ENCODE measurements at regions not wholly inside any gene's neighbourhood (a gene's known extent, or its start where the extent isn't known, plus 50 kb on each side); places are given as distances from the start of the nearest gene placed in this dataset.

DNA sequence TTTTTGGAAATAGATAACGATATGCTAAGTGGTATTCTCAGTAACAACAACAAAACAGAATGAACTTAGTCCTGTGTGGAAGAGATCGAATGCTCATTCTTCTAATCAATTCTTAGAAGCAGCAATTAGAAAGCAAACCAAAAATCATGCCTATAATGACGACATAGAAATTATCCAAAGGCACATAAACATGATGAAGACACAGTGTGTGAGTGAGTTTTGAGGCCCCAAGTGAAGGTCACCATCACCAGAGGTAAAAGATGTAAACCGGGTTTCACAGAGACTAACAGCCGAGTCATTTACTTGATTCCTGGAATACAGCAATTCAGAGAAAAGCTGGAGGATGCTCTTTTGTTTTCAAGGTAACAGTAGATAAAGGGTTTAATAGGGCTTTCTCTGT, 509.2 kb downstream of the TDRD15 start:
- no peak for DNase-seq (ENCODE audit: low spot score)

DNA sequence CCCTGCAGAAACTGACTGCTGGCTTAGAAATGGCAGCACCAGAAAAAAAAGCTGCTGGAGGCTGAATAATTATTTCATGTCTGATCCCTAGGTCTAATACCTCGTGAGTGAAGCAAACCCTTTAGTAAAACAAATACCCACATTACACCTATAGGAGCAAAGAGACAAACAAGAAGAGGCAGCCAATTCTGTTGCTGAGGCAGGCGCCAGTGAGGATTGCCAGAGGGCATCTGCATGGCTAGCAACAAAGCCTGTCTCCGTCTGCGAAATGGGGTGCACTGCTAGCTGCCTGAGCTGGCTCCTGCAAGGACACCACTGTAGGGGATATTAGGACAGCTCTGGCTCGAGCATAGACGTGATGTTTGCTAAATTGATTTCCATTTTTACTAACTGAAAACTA, 509.7 kb downstream of the TDRD15 start:
- no peak for DNase-seq (ENCODE audit: low spot score)

DNA sequence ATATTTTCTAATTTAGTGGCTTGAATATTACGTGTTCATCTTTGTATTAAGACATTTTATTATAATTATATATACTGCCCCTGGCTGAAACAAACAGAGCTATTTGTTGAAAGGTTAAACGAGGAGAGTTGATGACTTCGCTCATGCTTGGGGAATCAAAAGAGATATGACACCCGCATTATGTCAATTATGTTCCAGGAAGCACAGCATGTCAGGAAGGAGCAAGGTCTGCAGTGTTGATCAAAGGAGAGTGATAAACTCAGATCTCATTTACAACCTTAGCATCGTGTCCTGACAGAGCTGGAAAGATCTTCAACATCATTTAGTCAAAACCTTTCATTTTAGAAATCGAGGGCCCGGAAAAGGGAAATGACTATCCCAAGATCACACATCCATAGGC, 510.1 kb downstream of the TDRD15 start:
- DNase-seq (ENCODE audit: low spot score): no peak

DNA sequence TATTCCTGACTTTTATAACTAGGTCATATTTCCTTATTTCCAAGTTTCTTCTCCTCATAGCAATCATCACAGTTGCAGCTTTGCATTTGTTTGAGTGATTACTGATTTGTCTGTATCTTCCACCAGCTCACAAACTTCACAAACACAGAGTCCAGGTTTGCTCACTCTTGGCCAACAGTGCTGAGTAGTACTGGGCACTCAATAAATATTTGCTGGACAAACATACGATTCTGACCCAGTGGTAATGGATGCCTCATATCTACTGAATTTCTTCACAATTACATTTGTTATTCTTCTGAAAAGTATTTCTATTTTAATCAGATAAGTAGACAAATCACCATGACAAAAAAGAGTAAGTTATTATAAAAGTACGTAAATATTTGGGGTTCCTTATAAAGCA, 516.3 kb downstream of the TDRD15 start:
- DNase-seq (ENCODE audit: low spot score): no peak

DNA sequence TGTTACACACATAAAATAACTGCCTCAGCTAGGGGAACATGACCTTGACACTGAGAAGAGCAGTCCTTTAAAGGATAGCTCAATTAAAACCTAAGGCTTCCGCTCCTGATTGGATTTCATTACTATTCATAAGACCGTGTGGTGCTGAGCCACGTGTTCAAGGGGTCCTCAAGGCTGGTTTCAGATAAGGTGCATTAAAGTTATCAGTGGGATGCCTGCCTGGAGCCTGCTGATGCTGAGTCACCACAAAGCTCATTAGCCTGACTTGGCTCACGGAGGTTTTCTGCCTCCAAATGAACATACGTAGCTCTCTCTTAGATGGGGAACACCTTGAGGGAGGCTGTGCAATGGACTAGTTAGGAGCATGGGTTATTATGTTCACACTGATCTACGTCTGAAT, 518.9 kb downstream of the TDRD15 start:
- DNase-seq (ENCODE audit: low spot score): no peak

DNA sequence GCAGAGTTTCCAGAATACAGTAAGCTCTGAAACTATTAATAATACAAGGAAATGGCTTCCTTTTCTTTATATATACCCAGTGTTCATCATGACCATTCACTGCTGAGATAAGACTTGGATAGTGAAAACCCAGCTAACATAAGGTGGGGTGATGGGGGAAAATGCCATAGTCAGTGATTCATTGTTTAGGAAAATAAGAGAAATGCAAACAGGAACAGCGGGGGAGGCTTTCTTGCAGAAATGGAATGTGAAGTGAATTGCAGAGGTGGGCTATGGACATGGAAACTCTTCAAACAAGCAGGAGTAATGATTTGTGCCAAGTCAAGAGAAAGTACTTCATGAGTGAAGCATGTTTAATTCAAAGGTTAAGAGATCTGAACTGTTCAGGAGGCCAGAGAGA, 519.4 kb downstream of the TDRD15 start:
- no peak for DNase-seq (ENCODE audit: low spot score)

DNA sequence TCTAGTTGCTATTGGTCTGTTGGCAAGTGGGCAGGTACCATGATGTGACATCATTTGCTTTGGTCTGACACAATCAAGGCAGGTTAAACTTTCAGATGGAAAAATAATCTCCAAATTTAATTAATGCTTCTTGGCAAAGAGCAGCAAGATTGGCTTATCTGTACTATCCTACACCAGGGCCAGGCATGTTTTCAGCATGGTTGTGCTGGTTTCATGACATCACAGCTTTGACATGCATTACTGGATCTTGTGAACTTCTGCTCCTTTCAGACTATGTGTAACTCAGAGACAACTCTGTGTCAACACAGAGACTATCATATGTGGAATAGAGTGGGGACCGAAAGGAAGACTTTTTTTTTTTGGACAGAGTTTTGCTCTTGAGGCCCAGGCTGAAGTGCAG, 520.5 kb downstream of the TDRD15 start:
- no peak for DNase-seq (ENCODE audit: low spot score)

DNA sequence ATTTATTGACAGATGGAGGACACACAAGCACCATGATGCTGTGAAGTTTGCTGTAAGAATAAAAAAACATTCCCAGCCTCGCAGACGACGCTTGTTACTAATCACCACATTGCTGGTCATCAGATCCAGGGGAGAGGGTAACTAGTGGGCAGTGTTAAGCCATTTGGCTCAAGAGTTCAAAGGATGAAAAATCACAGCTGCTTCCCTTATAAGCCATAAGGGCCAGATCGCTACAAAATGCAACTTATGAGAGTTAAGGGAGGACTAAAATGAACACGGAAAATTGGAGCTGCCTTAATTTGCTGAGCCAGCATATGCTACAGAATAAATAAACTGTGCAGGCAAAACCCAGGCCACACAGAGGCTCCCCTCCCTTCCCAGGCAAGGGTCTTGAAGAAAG, 522.6 kb downstream of the TDRD15 start:
- no peak for DNase-seq (ENCODE audit: low spot score)

DNA sequence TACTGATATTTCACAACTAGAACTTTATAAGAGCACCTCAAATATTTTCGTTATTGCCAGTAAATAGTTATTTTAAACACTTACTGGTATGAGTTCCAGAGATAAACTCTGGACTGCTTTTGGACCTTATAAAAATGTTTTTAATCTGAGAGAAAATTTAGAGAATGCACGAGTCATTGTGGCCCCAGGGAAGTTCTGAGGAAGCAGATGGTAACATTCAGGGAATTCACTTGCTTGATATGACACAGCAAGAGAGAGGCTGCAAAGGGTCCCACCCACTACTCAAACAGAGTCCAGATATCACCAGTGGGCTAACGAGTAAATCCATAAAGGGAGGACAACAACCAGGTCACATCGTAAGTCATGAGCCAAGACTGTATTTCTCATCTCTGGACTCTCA, 526.8 kb downstream of the TDRD15 start:
- no peak for DNase-seq (ENCODE audit: low spot score)

DNA sequence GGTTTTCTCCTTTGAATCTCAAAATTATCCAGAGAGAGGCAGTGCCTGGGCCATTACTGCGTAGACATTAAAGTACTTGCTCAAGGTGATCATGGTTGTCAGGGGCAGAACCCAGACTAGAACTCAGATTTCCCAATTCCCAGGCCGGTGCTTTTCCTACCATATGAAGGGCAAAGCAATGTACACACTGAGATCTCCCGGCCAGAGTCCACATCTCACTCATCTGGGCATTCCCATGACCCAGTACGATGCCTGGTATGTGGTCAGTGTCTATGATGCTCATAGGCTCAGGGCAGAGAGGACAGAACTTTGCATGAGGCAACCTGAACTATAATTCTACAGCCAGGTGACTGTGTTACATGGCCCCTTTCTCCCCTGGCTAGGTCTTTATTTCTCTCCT, 531.4 kb downstream of the TDRD15 start:
- DNase-seq (ENCODE audit: low spot score): no peak

DNA sequence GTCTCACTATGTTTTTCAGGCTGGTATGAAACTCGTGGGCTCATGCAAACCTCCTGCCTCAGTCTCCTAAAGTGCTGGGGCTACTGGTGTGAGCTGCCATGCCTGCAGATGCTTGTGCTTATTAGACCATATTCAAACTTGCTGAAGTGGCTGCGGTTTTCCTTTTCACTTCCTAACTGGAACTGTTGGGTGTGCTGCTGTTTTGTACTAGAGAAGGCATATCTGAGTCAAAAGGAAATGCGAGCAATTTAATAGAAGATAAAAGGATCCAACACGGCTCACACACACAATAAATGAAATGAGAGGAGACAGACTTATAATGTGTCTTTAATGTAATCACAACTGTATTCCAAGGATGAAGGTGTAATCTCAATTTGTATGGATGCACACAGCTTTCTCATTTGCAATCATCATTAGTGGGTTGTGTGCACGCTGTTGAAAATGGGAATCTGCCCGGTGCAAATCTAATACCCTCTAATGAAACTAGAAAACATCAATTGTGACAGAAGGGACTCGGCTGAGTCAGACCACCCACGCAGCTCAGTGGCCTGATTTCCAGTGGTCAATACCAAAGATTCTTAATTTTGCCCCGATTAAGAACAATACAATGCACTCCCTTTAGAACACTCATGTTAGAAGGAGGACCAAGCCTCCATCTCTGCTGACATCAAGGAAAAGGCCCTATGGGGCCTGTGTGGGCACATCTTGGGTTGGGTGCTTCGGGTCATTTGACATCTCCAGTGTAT, 532.7 kb downstream of the TDRD15 start:
- DNase-seq (ENCODE audit: low spot score): no peak

DNA sequence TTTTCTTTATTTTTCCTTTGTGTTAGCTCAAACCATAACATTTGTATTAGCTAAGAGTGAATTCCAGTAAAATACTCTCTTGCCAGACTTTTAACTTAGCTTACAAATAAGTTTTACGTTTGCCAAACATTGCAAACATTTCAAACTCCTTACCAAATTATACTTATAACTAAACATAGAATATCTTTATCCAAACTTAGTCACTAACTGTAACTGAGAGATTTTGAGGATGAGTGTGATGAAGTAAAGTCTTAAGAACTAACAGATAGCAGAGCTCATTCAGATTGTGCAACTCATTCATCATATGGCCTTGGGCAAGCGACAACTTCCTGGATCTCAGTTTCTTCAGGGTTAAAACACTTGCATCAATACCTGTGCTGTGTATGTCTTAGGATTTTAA, 533.7 kb downstream of the TDRD15 start:
- no peak for DNase-seq (ENCODE audit: low spot score)

DNA sequence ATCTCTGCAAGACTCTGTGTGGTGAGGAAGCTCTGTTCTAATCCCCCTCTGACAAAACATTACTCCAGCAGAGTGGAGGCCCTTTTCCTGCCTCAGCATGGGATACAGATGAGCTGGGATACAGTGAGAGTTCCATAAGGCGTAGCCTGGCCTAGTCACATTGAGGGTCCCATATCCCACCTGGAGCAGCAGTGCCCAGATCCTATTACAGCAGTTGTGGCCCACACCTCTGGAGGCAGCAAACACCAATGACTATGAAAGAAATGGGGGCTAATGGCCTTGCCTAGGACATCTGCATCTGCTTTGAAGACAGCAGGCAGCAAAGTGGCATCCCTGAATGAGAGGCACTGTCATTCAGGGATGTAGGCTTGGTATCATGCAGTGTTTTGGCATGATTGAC, 534.5 kb downstream of the TDRD15 start:
- no peak for DNase-seq (ENCODE audit: low spot score)

DNA sequence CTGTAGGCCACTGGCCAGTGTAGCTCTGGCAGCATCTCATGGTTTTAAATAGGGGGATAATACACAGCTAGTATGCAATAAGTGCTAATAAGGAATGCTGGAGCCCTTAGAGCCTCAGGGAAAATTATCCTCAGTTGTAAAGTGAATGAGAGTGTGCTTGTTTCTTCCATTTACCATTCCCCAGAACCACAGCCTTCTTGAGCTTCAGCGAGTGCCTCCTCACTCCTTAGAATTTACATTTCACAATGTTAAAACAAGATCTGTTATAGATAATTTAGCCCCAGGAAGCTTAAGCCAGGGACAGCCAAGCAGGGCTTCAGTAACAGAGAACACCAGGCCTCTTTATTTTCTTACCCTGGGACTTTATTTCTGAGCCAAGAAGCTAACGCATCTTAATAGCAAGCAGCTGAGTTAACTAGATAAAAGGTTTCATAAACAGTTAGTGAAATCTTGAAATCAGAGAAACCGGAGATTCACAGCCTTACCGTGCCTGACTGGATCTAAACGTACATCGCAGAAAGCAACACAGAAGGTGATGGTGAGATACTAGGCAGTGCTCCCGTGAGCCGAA, 535.2 kb downstream of the TDRD15 start:
- DNase-seq (ENCODE audit: low spot score): no peak

DNA sequence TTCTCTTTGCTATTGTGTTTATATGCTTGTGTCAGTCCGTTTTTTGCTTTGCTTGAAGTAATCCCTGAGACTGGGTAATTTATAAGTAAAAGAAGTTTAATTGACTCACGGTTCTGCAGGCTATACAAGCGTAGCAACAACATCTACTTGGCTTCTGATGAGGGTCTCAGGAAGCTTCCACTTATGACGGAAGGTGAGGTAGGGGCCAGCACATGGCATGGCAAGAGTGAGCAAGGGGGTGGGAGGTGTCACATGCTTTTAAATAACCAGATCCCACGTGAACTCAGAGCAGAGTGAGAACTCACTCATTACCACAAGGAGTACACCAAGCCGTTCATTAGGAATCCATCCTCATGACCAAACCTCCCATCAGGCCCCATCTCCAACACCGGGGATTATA, 540.3 kb downstream of the TDRD15 start:
- no peak for DNase-seq (ENCODE audit: low spot score)

DNA sequence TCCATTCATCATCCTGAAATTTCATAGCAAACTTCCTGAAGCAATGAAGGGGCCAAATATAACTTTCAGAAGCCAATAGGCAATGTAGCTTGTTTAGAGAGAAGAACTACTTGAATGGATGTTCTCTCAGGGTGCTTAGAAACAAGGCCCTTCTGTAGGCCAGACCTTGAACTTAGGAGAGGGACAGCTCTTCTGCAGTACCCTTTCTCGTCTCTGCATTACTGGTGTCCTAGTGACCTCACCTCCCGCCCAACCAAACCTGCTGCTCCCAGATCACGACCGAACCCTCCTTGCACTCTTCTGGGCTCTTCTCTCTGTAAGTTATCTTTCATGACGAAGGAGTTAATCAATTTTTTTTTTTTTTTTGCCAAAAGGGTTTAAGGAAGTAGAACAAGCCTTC, 543.9 kb downstream of the TDRD15 start:
- no peak for DNase-seq (ENCODE audit: low spot score)

DNA sequence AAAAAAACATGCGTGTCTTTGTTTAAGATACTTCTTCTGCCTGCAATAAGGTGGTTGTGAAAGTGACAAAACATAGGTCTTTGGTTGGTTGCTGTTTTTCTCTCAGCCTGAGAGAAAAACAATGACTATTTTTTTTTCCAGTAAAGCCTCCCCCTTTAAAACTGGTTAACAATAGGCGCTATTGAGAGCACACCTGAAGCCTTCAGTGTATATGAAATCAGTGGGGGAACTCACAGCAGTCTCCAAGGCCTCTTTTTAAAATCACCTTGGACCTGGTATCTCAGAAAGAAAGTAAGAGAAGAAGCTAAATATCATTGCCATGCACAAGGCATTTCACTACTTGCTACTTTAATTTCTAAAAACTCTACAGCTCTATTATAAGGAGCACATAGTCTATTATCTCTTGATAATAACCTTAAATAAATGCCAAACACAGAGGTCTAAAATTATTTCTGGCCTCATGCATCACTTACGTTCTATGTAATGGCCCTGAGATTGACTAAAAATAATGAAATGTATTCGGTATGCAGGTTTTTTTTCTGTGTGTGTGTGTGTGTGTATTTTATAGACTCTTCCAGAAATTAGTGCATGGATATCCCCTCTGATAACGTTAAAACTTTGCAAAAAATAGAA, 544.4 kb downstream of the TDRD15 start:
- no peak for DNase-seq (ENCODE audit: low spot score)

DNA sequence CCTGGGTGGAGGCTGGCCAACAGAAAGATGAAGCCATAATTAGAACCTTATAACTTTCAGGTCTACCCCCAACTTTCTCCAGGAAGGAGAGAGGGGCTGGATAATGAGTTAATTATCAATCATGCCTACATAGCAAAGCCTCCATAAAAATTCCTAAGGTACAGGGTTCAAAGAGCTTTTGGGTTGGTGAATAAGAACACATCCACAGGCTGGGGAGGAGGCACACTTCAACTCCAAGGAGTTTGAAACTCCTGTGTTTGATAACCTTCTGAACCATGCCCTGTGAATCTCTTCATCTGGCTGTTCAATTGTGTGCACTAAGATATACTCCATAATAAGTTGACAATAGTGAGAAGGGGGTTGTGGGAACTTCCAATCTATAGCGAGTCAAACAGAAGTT, 552.3 kb downstream of the TDRD15 start:
- DNase-seq (ENCODE audit: low spot score): no peak

DNA sequence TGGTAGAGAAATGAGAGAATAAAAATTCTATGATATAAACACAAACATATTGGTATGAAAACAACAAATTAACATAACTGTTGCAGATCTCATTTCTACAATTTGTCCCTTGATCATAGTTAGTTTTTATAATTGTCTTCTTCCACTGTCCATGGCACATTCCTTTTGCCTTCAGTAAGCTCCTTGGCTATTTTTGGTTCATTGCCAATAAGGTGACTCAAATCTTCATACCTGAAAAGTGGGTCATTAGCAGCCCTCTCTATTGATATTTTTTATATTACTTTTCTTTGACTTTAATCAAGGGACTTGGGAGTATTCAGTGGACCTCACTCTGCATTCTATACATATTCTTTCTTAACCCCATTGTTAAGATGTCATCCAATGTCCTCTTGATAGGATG, 552.9 kb downstream of the TDRD15 start:
- DNase-seq (ENCODE audit: low spot score): no peak

DNA sequence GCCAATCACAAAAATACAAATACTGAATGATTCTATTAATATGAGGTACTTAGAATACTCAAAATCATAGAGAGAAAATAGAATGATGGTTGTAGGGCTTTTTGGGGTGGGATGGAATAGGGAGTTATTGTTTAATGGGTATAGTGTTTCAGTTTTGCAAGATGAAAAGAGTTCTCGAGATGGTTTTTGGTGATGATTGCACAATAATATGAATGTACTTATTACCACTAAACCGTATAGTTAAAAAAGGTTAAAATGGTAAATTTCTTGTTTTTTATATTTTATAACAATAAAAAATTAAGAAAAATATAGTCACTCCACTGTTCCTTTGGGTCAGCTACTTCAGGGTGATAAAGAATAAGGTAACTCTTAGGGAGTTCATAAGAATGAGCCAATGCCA, 560.1 kb downstream of the TDRD15 start:
- DNase-seq (ENCODE audit: low spot score): no peak

DNA sequence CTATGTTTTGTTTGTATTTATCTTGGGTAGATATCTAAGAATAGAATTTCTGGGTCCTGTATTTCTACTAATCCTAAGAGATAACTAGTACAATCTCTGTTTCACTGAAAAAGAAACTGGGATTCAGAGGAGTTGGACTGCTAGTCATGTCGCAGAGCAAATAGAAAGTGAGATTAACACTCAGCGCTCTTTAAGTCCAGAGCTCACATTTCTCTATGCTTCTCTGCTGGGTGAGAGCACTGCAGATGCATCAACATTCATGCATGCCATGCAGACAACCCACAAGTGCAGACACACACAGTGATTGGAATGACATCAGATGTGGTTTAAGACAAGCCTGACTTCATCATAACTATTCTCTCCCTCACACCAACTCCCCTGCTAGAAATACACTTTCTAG, 563.8 kb downstream of the TDRD15 start:
- DNase-seq (ENCODE audit: low spot score): no peak

DNA sequence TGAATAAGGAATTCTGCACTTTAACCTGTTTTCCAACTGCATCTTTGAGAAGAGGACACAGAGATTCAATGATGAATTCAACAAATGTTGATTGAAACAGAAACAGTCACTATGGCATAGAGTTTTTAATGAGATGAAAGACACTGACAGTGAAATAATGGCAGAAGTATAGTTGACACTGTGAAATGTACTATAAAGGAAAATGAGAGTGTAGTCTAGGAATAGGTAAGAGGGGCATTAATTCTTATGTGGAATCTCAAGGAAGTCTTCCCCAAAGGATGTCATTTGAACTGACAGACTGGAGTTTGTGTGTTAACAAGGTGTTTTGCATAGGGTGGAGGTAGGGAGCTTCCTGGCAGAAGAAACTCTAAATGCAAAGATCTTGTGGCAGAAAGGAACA, 566.2 kb downstream of the TDRD15 start:
- no peak for DNase-seq (ENCODE audit: low spot score)

DNA sequence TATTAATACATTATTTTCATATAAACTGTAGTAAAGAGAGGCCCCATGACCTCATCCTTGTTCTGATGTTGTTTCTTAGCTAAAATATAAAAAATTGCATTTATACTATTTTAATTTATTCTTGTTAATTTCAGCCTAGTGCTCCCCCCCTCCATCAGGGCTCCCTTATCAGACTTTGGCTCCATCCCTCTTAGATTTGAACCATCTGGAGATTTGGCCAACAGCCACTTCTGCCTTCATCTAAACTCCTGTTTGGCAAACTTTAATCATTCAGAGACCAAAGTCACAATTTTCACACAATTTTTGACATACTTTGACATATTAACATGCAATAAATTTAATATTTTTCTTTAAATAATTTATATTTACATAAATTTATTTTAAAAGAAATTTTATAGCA, 569.3 kb downstream of the TDRD15 start:
- no peak for DNase-seq (ENCODE audit: low spot score)
